Prostate gland (tissue), 2 donors: ENCODE measurements at regions not wholly inside any gene's neighbourhood (a gene's known extent, or its start where the extent isn't known, plus 50 kb on each side); places are given as distances from the start of the nearest gene placed in this dataset.

Experiments
- POLR2A ChIP-seq: fragments of 450-650 bp; IDR thresholded peaks from one replicate; pipeline ENCODE4 v1.6.1; 2016; ENCODE audit warnings: antibody characterized with exemption, mild to moderate bottlenecking
- POLR2AphosphoS5 ChIP-seq: sonication (generic); formaldehyde crosslinking; IDR thresholded peaks from one replicate; pipeline ENCODE4 v1.6.1; 2017; ENCODE audit warnings: antibody characterized with exemption
- TF ChIP-seq, protein P1 (sequence below), 4 experiments: fragments of 200-600 bp in 2 of 4; fragments of 450-650 bp in 2 of 4; sonication (generic) in 2 of 4; IDR thresholded peaks; 1 replicate in 3 of 4; 2 replicates in 1 of 4; pipeline ENCODE4 v1.5.1; 2016 to 2019; ENCODE audit warnings: antibody characterized with exemption in 4 of 4, mild to moderate bottlenecking in 2 of 4, moderate library complexity in 2 of 4

DNA sequence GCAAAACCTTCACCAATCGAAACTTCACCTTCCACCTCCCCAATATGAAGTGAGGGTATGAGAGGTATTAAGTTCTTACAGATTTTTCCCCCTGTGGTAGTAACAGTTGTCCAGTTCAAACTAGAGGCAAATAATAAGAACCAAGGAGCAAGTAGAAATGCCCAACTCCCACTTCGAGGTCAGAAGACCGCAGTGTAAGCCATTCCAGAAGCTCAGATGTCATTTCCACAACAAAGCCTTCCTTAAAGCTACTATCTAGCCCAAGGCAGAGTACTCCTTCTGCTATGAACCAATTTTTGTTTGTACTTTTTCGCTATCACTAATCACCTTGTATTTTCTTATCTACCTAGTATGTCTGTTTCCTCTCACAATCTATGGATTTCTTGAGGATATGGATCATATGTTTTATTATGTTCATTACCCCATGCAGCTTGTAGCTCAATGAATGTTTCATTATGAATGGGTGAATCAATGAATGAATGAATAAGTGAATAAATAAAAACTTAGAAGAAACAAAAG is 235.7 kb upstream of the KCNMB2 start:
- TF ChIP-seq, protein P1, sequence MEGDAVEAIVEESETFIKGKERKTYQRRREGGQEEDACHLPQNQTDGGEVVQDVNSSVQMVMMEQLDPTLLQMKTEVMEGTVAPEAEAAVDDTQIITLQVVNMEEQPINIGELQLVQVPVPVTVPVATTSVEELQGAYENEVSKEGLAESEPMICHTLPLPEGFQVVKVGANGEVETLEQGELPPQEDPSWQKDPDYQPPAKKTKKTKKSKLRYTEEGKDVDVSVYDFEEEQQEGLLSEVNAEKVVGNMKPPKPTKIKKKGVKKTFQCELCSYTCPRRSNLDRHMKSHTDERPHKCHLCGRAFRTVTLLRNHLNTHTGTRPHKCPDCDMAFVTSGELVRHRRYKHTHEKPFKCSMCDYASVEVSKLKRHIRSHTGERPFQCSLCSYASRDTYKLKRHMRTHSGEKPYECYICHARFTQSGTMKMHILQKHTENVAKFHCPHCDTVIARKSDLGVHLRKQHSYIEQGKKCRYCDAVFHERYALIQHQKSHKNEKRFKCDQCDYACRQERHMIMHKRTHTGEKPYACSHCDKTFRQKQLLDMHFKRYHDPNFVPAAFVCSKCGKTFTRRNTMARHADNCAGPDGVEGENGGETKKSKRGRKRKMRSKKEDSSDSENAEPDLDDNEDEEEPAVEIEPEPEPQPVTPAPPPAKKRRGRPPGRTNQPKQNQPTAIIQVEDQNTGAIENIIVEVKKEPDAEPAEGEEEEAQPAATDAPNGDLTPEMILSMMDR (IDR thresholded peaks at IDR 0.05) = no peak
- no peak for TF ChIP-seq POLR2AphosphoS5
- TF ChIP-seq POLR2A = no peak
